ENCODE measurements at regions not wholly inside any gene's neighbourhood (a gene's known extent, or its start where the extent isn't known, plus 50 kb on each side); places are given as distances from the start of the nearest gene placed in this dataset.

DNA sequence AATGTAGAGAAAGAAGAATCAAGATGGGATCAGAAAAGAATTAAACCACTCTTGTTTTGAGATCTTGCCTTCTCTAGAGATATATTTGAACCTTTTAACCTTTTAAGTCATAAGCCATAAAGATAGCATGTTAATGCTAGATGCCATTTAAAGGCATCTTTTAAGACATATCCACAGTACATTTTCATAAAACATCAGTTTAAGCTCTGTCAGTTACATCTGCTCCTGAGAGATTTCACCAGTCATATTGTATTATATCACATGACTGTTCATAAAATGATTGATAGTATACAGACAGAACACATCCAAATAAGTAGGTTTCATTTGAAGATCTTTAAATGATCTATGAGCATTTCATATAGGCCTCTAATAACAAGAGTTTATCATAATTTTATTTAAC, 1238.5 kb downstream of the SLC16A7 start:
- H3K27me3 ChIP-seq (replicated peaks; ENCODE audit: insufficient read depth) = no peaks in the 10 kb centered on the region
- no peaks in the 10 kb centered on the region for H3K4me1 ChIP-seq (replicated peaks)
- H3K9me3 ChIP-seq = no peaks in the 10 kb centered on the region
- H3K4me3 ChIP-seq = no peak overlapping the region
- DNase-seq (ENCODE audit: low spot score) = no peak
- H3K27ac ChIP-seq = no peak overlapping the region
- intact Hi-C loops (cut with DNase I) = no loop called here
- no peaks in the 10 kb centered on the region for H3K36me3 ChIP-seq
- TF ChIP-seq POLR2AphosphoS5 (IDR thresholded peaks at IDR 0.05) (no peak), POLR2A (IDR thresholded peaks at IDR 0.05) (no peak)
- TF ChIP-seq, protein P1, sequence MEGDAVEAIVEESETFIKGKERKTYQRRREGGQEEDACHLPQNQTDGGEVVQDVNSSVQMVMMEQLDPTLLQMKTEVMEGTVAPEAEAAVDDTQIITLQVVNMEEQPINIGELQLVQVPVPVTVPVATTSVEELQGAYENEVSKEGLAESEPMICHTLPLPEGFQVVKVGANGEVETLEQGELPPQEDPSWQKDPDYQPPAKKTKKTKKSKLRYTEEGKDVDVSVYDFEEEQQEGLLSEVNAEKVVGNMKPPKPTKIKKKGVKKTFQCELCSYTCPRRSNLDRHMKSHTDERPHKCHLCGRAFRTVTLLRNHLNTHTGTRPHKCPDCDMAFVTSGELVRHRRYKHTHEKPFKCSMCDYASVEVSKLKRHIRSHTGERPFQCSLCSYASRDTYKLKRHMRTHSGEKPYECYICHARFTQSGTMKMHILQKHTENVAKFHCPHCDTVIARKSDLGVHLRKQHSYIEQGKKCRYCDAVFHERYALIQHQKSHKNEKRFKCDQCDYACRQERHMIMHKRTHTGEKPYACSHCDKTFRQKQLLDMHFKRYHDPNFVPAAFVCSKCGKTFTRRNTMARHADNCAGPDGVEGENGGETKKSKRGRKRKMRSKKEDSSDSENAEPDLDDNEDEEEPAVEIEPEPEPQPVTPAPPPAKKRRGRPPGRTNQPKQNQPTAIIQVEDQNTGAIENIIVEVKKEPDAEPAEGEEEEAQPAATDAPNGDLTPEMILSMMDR (IDR thresholded peaks at IDR 0.05) = no peak

DNA sequence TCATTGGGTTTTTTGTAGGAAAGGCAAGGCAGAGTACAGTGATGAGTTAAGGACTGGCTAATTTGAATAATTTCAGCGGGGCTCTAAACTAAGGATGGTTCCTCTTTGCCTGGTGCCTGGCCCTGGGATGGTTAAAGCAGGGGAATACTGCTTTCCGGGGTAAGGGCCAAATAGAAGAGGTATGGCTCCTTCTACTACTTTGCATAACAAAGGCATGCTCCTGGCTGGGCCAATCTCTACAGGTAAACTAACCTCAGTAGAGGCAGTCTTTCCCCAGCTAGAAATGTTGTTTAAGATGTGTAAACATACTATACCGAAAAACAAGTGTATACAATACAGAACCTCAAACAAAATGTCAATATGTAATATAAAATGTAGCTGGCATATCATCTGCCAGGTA, 1239.0 kb downstream of the SLC16A7 start:
- no peaks in the 10 kb centered on the region for H3K4me1 ChIP-seq (replicated peaks)
- intact Hi-C loops (cut with DNase I) = no loop called here
- H3K27me3 ChIP-seq (replicated peaks; ENCODE audit: insufficient read depth) = no peaks in the 10 kb centered on the region
- no peak for TF ChIP-seq POLR2AphosphoS5 (IDR thresholded peaks at IDR 0.05)
- TF ChIP-seq POLR2A (IDR thresholded peaks at IDR 0.05) = no peak
- TF ChIP-seq, protein P1 (IDR thresholded peaks at IDR 0.05) = no peak
- WGBS = 80% methylated on average over 3 of the region's 3 CpGs
- no peaks in the 10 kb centered on the region for H3K36me3 ChIP-seq
- no peak for DNase-seq (ENCODE audit: low spot score)
- H3K9me3 ChIP-seq = no peaks in the 10 kb centered on the region
- no peak overlapping the region for H3K4me3 ChIP-seq
- no peak overlapping the region for H3K27ac ChIP-seq

- H3K27me3 ChIP-seq (replicated peaks; ENCODE audit: insufficient read depth) = no peaks in the 10 kb centered on the region
- intact Hi-C loops (cut with DNase I) = no loop called here
- no peaks in the 10 kb centered on the region for H3K4me1 ChIP-seq (replicated peaks)
- no peak for DNase-seq (ENCODE audit: low spot score)
- WGBS = 94% methylated on average over 1 of the region's 1 CpG
- no peaks in the 10 kb centered on the region for H3K36me3 ChIP-seq
- H3K4me3 ChIP-seq = no peak overlapping the region
- H3K27ac ChIP-seq = no peak overlapping the region
- H3K9me3 ChIP-seq = no peaks in the 10 kb centered on the region
- TF ChIP-seq POLR2A (IDR thresholded peaks at IDR 0.05) (no peak), POLR2AphosphoS5 (IDR thresholded peaks at IDR 0.05) (no peak)
- TF ChIP-seq, protein P1 (IDR thresholded peaks at IDR 0.05) = no peak
Measured at GRCh38 chr12:60836651-60837050, 1240.8 kb downstream of the SLC16A7 start.

- Histone ChIP-seq H3K4me3 (no peak overlapping the region), H3K4me1 (replicated peaks) (no peaks in the 10 kb centered on the region), H3K27me3 (replicated peaks; ENCODE audit: insufficient read depth) (no peaks in the 10 kb centered on the region), H3K36me3 (no peaks in the 10 kb centered on the region), H3K9me3 (no peaks in the 10 kb centered on the region), H3K27ac (no peak overlapping the region)
- TF ChIP-seq, protein P1 (IDR thresholded peaks at IDR 0.05) = no peak
- TF ChIP-seq POLR2AphosphoS5 (IDR thresholded peaks at IDR 0.05) = no peak
- TF ChIP-seq POLR2A (IDR thresholded peaks at IDR 0.05) = no peak
- intact Hi-C loops (cut with DNase I) = no loop called here
- DNase-seq (ENCODE audit: low spot score) = no peak
- WGBS = 66% methylated on average over 2 of the region's 2 CpGs
Measured at GRCh38 chr12:60842181-60842580, 1246.4 kb downstream of the SLC16A7 start.

DNA sequence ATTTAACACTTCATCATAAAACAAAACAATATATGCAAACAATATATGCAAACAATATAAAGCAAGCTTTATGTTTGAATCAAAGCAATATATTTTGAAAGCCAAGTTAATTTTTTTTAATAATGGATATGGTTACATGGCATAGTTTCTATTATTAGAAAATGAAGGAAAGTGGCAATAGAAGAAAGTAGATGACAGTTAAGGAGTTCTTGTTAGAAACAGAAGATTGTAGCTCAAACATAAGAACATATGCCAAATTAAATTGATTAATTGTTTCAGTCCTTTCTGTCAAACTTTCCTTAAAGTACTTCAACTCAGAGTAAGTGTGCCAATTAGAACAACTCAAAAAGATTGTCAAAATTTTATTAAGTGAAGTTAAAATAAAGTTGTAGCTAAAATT, 1248.3 kb downstream of the SLC16A7 start:
- no peak for DNase-seq (ENCODE audit: low spot score)
- H3K27ac ChIP-seq = no peak overlapping the region
- TF ChIP-seq POLR2AphosphoS5 (IDR thresholded peaks at IDR 0.05) (no peak), POLR2A (IDR thresholded peaks at IDR 0.05) (no peak)
- TF ChIP-seq, protein P1 (IDR thresholded peaks at IDR 0.05) = no peak
- H3K4me1 ChIP-seq (replicated peaks) = no peaks in the 10 kb centered on the region
- no peaks in the 10 kb centered on the region for H3K9me3 ChIP-seq
- H3K27me3 ChIP-seq (replicated peaks; ENCODE audit: insufficient read depth) = no peaks in the 10 kb centered on the region
- no peaks in the 10 kb centered on the region for H3K36me3 ChIP-seq
- intact Hi-C loops (cut with DNase I) = no loop called here
- H3K4me3 ChIP-seq = no peak overlapping the region

Data from prostate gland (tissue), 2 donors.